Body of pancreas (tissue), 4 donors: ENCODE measurements at regions not wholly inside any gene's neighbourhood (a gene's known extent, or its start where the extent isn't known, plus 50 kb on each side); places are given as distances from the start of the nearest gene placed in this dataset.

ENCODE experiments used
- ATAC-seq: fragments of 150-250 bp; one replicate; pipeline ENCODE4 v1.9.1; 2016
- DNase-seq, 4 donors: peaks; one replicate each; pipeline ENCODE4 v3.0.0-alpha.2; 2019
- H3K27ac ChIP-seq, 4 donors: fragments of 200-600 bp; sonication (generic); 1 replicate in 3 of 4; 2 replicates in 1 of 4; pipeline versions ENCODE4 v1.5.1 to v1.6.1; 2016 to 2019; ENCODE audit warnings: mild to moderate bottlenecking in 1 of 4, mixed read lengths in 1 of 4, moderate library complexity in 1 of 4
- H3K27me3 ChIP-seq, 2 donors: fragments of 200-600 bp; sonication (generic); one replicate each; pipeline ENCODE4 v1.6.0; 2016; ENCODE audit warnings: mild to moderate bottlenecking in 1 of 2
- H3K36me3 ChIP-seq, 2 donors: fragments of 200-600 bp; sonication (generic); replicated peaks in 1 of 2; 2 replicates each; pipeline ENCODE4 v1.5.1; 2016; ENCODE audit warnings: low read depth in 2 of 2; ENCODE audit not compliant: insufficient read depth in 1 of 2
- H3K4me1 ChIP-seq: fragments of 200-600 bp; sonication (generic); one replicate; pipeline ENCODE4 v1.6.0; 2016
- H3K4me3 ChIP-seq, 2 donors: fragments of 200-600 bp; sonication (generic); 1 replicate in 1 of 2; 2 replicates in 1 of 2; pipeline ENCODE4 v1.5.1; 2016 to 2019
- H3K9me3 ChIP-seq, 3 donors: fragments of 200-600 bp; sonication (generic); 1 replicate in 2 of 3; 2 replicates in 1 of 3; pipeline ENCODE4 v1.5.1; 2016
- POLR2A ChIP-seq, 3 donors: fragments of 450-650 bp; IDR thresholded peaks; one replicate each; pipeline ENCODE4 v1.6.1; 2016; ENCODE audit warnings: antibody characterized with exemption in 3 of 3, mild to moderate bottlenecking in 2 of 3
- WGBS, 2 donors: methylation state at CpG; one replicate each; pipeline ENCODE4 v1.1.5; 2017; 5-methylcytosine and 5-hydroxymethylcytosine counted together
- intact Hi-C: fragments of 100-400 bp; cut with DNase I; formaldehyde crosslinking; loops from one replicate; pipeline ENCODE4 v1.15.1; 2023
- TF ChIP-seq, protein P1 (sequence below), 7 experiments: fragments of 450-650 bp in 4 of 7; fragments of 200-600 bp in 3 of 7; sonication (generic) in 3 of 7; IDR thresholded peaks; one replicate each; pipeline ENCODE4 v1.5.1; 2016 to 2019; ENCODE audit warnings: antibody characterized with exemption in 7 of 7

DNA sequence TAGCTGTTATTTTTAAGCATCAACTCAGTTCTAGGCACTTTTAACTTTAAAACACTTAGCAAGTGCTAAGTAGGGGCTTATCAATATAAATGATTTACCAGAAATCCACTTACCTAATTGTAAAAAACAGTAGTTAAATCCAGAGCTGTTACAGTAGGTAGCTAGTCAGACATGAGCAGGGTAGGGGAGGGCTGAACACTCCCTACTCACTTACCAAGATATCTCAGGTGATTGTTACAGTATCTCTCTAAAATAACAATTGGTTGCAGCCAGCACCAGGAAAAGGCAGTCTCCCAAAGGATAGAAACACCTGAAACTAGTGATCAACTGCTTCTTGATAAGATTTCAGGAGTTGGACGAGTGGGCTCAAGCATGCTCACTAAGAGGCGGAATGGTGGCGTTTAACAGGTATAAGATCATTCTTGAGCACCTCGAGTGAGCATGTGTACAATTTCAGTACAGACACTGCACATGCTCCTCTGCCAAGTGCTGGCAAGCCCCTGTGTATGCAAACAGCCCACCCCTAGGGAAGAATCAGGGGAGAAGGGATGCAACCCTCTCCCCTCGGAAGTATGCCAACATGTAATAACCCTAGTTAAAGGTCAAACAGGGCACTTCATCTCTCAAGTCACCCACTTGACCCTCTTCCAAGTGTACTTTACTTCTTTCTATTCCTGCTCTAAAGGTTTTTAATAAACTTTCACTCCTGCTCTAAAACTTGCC is 1113.6 kb upstream of the SEL1L start:
- Histone ChIP-seq H3K27ac (no peak overlapping the region), H3K36me3 (no peaks in the 10 kb centered on the region), H3K27me3 (no peaks in the 10 kb centered on the region), H3K4me1 (no peaks in the 10 kb centered on the region), H3K4me3 (no peak overlapping the region), H3K9me3 (no peaks in the 10 kb centered on the region)
- WGBS, 2 donors, result 63 to 68% methylated on average over 5 of the region's 5 CpGs
- ATAC-seq (no peak), DNase-seq (no peak)
- intact Hi-C loops, result no loop called here
- TF ChIP-seq POLR2A (IDR thresholded peaks at IDR 0.05), result no peak
- TF ChIP-seq, protein P1, sequence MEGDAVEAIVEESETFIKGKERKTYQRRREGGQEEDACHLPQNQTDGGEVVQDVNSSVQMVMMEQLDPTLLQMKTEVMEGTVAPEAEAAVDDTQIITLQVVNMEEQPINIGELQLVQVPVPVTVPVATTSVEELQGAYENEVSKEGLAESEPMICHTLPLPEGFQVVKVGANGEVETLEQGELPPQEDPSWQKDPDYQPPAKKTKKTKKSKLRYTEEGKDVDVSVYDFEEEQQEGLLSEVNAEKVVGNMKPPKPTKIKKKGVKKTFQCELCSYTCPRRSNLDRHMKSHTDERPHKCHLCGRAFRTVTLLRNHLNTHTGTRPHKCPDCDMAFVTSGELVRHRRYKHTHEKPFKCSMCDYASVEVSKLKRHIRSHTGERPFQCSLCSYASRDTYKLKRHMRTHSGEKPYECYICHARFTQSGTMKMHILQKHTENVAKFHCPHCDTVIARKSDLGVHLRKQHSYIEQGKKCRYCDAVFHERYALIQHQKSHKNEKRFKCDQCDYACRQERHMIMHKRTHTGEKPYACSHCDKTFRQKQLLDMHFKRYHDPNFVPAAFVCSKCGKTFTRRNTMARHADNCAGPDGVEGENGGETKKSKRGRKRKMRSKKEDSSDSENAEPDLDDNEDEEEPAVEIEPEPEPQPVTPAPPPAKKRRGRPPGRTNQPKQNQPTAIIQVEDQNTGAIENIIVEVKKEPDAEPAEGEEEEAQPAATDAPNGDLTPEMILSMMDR (IDR thresholded peaks at IDR 0.05), result no peak

DNA sequence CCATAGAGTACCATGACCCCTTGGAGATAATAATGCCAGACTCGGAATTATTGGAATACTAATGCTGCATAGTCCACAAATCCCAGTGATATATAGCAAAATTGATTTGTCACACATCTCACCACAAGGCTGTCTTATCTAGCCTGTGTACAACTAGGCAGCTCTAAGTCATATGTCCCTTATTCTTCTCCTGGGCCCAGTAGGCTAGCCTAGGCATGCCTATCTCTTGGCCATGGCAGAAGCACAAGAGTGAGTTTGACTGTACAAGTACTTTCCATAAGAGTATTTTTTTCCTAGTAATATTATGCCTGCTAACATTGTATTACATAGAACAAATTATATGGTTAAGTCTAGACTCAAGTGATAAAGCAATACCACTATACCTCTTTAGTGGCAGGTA is 1122.1 kb upstream of the SEL1L start:
- H3K36me3 ChIP-seq, result no peaks in the 10 kb centered on the region
- ATAC-seq (no peak), DNase-seq (no peak)
- H3K27ac ChIP-seq, result no peak overlapping the region
- WGBS, 2 donors, result 47 to 73% methylated on average over 1 of the region's 1 CpG
- no peak overlapping the region for H3K4me3 ChIP-seq
- intact Hi-C loops, result no loop called here
- TF ChIP-seq POLR2A (IDR thresholded peaks at IDR 0.05), result no peak
- TF ChIP-seq, protein P1 (IDR thresholded peaks at IDR 0.05), result no peak
- H3K4me1 ChIP-seq, result no peaks in the 10 kb centered on the region
- H3K27me3 ChIP-seq, result no peaks in the 10 kb centered on the region
- no peaks in the 10 kb centered on the region for H3K9me3 ChIP-seq

DNA sequence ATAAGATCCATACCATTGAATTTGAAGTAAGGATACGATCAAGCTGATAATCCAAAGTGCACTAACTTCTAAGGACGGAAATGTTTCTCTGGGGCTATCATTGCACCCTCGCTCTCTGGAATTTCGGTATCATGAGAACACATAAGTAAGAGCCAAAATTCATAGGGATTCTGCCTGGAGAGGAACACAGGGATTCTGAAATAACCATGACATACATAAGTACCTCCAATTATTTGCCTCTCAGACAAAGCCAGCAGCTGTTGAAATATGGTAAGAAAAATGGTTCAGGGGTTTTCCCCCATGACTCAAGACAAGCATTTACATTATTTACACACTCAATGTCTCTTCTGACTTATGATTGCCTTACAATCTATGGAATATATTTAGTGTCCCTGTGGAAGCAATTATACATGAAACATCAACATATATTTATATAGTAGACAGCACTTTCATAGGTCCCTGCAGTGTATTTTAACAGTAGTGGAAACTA is 1123.6 kb upstream of the SEL1L start:
- DNase-seq (no peak), ATAC-seq (no peak)
- intact Hi-C loops, result no loop called here
- no peaks in the 10 kb centered on the region for H3K27me3 ChIP-seq
- H3K4me1 ChIP-seq, result no peaks in the 10 kb centered on the region
- H3K36me3 ChIP-seq, result no peaks in the 10 kb centered on the region
- no peak overlapping the region for H3K27ac ChIP-seq
- no peaks in the 10 kb centered on the region for H3K9me3 ChIP-seq
- WGBS, 2 donors, result 86 to 90% methylated on average over 4 of the region's 4 CpGs
- H3K4me3 ChIP-seq, result no peak overlapping the region
- no peak for TF ChIP-seq POLR2A (IDR thresholded peaks at IDR 0.05)
- TF ChIP-seq, protein P1 (IDR thresholded peaks at IDR 0.05), result no peak

DNA sequence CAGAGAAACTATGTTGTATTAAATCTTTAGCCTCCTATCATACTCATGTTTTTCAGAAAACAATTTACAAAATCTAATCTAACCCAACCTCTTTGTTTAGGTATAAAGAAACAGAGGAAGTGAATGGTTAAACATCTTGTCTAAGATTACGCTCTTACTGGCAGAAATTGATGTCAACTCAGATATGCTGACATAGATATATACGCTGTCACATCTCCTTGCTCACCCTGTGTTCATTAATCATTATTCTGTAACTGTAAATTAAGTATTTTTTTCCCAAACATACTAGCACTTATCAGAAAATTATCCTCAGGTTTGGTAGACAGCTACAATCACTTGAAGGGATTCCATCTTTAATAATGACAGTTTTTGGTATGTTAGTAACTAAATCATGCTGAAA is 1127.6 kb upstream of the SEL1L start:
- 65 to 66% methylated on average over 2 of the region's 2 CpGs for WGBS, 2 donors
- Histone ChIP-seq H3K9me3 (no peaks in the 10 kb centered on the region), H3K27me3 (no peaks in the 10 kb centered on the region), H3K4me1 (no peaks in the 10 kb centered on the region), H3K36me3 (no peaks in the 10 kb centered on the region), H3K4me3 (no peak overlapping the region), H3K27ac (no peak overlapping the region)
- TF ChIP-seq POLR2A (IDR thresholded peaks at IDR 0.05), result no peak
- TF ChIP-seq, protein P1 (IDR thresholded peaks at IDR 0.05), result no peak
- ATAC-seq (no peak), DNase-seq (no peak)
- intact Hi-C loops, result no loop called here

DNA sequence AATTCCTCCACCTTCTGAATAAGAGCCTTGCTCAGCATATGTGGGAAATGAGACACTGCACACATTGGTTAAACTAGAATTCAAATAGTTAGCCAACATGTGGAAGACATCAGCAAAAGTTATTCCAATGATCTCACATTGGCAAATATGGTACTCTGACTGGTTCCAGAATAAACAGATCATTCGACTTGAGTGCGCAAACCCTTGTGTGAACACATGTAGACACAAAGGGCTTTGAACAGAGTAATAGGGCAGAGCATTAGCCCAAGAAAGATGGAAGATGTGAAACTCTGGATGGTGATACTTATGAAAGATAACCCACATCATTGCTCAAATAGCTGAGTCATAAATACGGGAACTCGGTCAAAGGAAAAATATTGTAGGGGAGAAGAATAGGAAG is 1133.4 kb upstream of the SEL1L start:
- 72 to 73% methylated on average over 4 of the region's 4 CpGs for WGBS, 2 donors
- no peaks in the 10 kb centered on the region for H3K27me3 ChIP-seq
- intact Hi-C loops, result no loop called here
- no peak for ATAC-seq
- no peak for DNase-seq
- TF ChIP-seq, protein P1 (IDR thresholded peaks at IDR 0.05), result no peak
- TF ChIP-seq POLR2A (IDR thresholded peaks at IDR 0.05), result no peak
- H3K9me3 ChIP-seq, result no peaks in the 10 kb centered on the region
- no peaks in the 10 kb centered on the region for H3K36me3 ChIP-seq
- H3K4me1 ChIP-seq, result no peaks in the 10 kb centered on the region
- no peak overlapping the region for H3K4me3 ChIP-seq
- H3K27ac ChIP-seq, result no peak overlapping the region
